Kidney epithelial cell (primary cell): ENCODE measurements at regions not wholly inside any gene's neighbourhood (a gene's known extent, or its start where the extent isn't known, plus 50 kb on each side); places are given as distances from the start of the nearest gene placed in this dataset.

Source experiments
- DNase-seq: peaks from one replicate; pipeline ENCODE4 v3.0.0-alpha.2; 2010; ENCODE audit warnings: low read depth
- H3K27me3 ChIP-seq: 2 replicates; pipeline ENCODE4 v1.6.0; 2011; ENCODE audit warnings: low read length; ENCODE audit not compliant: control insufficient read depth, insufficient read depth
- H3K36me3 ChIP-seq: 2 replicates; pipeline ENCODE4 v1.5.1; 2011; ENCODE audit warnings: low read length; ENCODE audit not compliant: control insufficient read depth, insufficient read depth
- H3K4me3 ChIP-seq: 2 replicates; pipeline ENCODE4 v1.5.1; 2011; ENCODE audit warnings: low read depth, mild to moderate bottlenecking, control low read depth, low read length
- TF ChIP-seq, protein P1 (sequence below): IDR thresholded peaks from 2 replicates; pipeline ENCODE4 v1.5.1; 2011; ENCODE audit warnings: mild to moderate bottlenecking, moderate library complexity, low read length, control low read depth, inconsistent platforms; ENCODE audit not compliant: insufficient read depth, poor library complexity, severe bottlenecking

DNA sequence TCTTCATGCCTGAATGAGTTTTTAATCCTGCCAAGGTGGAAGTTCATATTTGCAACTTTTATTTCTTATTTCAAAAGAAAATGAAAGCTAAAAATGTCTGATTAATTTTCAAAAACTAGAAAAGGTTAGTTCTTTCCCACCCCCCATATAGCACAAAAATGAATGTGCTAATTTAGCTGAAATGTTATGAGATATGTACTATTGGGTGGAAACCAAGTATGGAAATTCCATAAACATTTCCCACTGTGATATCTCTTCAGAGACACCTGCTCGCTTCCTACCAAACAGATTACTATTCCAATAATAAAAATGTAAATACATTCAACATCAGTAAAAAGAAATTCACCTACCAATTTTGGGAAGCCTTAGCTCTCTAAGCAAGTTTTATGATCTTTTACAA lies 678.6 kb upstream of the ID4 start:
- no peaks in the 10 kb centered on the region for H3K36me3 ChIP-seq
- no peak for DNase-seq
- H3K27me3 ChIP-seq: no peaks in the 10 kb centered on the region
- H3K4me3 ChIP-seq: no peak overlapping the region
- TF ChIP-seq, protein P1, sequence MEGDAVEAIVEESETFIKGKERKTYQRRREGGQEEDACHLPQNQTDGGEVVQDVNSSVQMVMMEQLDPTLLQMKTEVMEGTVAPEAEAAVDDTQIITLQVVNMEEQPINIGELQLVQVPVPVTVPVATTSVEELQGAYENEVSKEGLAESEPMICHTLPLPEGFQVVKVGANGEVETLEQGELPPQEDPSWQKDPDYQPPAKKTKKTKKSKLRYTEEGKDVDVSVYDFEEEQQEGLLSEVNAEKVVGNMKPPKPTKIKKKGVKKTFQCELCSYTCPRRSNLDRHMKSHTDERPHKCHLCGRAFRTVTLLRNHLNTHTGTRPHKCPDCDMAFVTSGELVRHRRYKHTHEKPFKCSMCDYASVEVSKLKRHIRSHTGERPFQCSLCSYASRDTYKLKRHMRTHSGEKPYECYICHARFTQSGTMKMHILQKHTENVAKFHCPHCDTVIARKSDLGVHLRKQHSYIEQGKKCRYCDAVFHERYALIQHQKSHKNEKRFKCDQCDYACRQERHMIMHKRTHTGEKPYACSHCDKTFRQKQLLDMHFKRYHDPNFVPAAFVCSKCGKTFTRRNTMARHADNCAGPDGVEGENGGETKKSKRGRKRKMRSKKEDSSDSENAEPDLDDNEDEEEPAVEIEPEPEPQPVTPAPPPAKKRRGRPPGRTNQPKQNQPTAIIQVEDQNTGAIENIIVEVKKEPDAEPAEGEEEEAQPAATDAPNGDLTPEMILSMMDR: no peak

GRCh38 chr6:19159089-19159488 lies 678.1 kb upstream of the ID4 start:
- no peak overlapping the region for H3K4me3 ChIP-seq
- DNase-seq: no peak
- H3K27me3 ChIP-seq: no peaks in the 10 kb centered on the region
- no peaks in the 10 kb centered on the region for H3K36me3 ChIP-seq
- TF ChIP-seq, protein P1: no peak

GRCh38 chr6:19159561-19159960 lies 677.6 kb upstream of the ID4 start:
- Histone ChIP-seq H3K36me3 (no peaks in the 10 kb centered on the region), H3K27me3 (no peaks in the 10 kb centered on the region), H3K4me3 (no peak overlapping the region)
- TF ChIP-seq, protein P1: no peak
- no peak for DNase-seq

GRCh38 chr6:19160081-19160730 lies 677.0 kb upstream of the ID4 start:
- no peaks in the 10 kb centered on the region for H3K27me3 ChIP-seq
- TF ChIP-seq, protein P1: no peak
- H3K4me3 ChIP-seq: no peak overlapping the region
- H3K36me3 ChIP-seq: no peaks in the 10 kb centered on the region
- no peak for DNase-seq

GRCh38 chr6:19167251-19167650 lies 669.9 kb upstream of the ID4 start:
- Histone ChIP-seq H3K36me3 (no peaks in the 10 kb centered on the region), H3K4me3 (no peak overlapping the region), H3K27me3 (no peaks in the 10 kb centered on the region)
- DNase-seq: no peak
- TF ChIP-seq, protein P1: no peak

- Histone ChIP-seq H3K36me3 (no peaks in the 10 kb centered on the region), H3K4me3 (no peak overlapping the region), H3K27me3 (no peaks in the 10 kb centered on the region)
- TF ChIP-seq, protein P1: no peak
- DNase-seq: no peak
Observed at GRCh38 chr6:19169366-19169765, 667.8 kb upstream of the ID4 start.
